ENCODE measurements at regions not wholly inside any gene's neighbourhood (a gene's known extent, or its start where the extent isn't known, plus 50 kb on each side); places are given as distances from the start of the nearest gene placed in this dataset.

GRCh38 chr11:122189229-122189628, 73.2 kb upstream of the BLID start:
- peaks cover 0 to 17% (median 0%) of the 10 kb centered on the region in 3 donors for H3K9me3 ChIP-seq

GRCh38 chr11:122187373-122188165, 71.6 kb upstream of the BLID start:
- H3K4me3 ChIP-seq: no peak overlapping the region
- H3K4me1 ChIP-seq: peaks cover 0 to 49% (median 5%) of the 10 kb centered on the region in 3 donors
- H3K36me3 ChIP-seq: no peaks in the 10 kb centered on the region
- TF ChIP-seq EP300 (IDR thresholded peaks at IDR 0.05): no peak
- TF ChIP-seq CTCF (IDR thresholded peaks at IDR 0.05): no peak
- no peak for TF ChIP-seq POLR2AphosphoS5 (IDR thresholded peaks at IDR 0.05)
- TF ChIP-seq POLR2A (IDR thresholded peaks at IDR 0.05): no peak
- 90 to 92% methylated on average over 2 to 5 of the region's 9 CpGs for WGBS, 2 donors (ENCODE audit: low coverage in 1 of 2)
- peak overlapping the region in 3 of 4 donors; percentile 3 to 81 (median 79) for H3K27ac ChIP-seq
- ATAC-seq: no peak
- no peaks in the 10 kb centered on the region for H3K27me3 ChIP-seq
- peaks cover 0 to 17% (median 0%) of the 10 kb centered on the region in 3 donors for H3K9me3 ChIP-seq

More at GRCh38 chr11:122189229-122189628, 73.2 kb upstream of the BLID start:
- Histone ChIP-seq H3K36me3 (no peaks in the 10 kb centered on the region), H3K27ac (peak overlapping the region; percentile 79 to 89 (median 83)), H3K4me1 (peaks cover 0 to 65% (median 5%) of the 10 kb centered on the region in 3 donors), H3K4me3 (no peak overlapping the region), H3K27me3 (no peaks in the 10 kb centered on the region)
- TF ChIP-seq POLR2AphosphoS5 (IDR thresholded peaks at IDR 0.05) (peak; percentile 97), POLR2A (IDR thresholded peaks at IDR 0.05) (no peak), CTCF (IDR thresholded peaks at IDR 0.05) (peak in 1 of 4 experiments; percentile 18)
- ATAC-seq: peak; percentile 85
- 18 to 22% methylated on average over 2 of the region's 2 CpGs for WGBS, 2 donors (ENCODE audit: low coverage in 1 of 2)

DNA sequence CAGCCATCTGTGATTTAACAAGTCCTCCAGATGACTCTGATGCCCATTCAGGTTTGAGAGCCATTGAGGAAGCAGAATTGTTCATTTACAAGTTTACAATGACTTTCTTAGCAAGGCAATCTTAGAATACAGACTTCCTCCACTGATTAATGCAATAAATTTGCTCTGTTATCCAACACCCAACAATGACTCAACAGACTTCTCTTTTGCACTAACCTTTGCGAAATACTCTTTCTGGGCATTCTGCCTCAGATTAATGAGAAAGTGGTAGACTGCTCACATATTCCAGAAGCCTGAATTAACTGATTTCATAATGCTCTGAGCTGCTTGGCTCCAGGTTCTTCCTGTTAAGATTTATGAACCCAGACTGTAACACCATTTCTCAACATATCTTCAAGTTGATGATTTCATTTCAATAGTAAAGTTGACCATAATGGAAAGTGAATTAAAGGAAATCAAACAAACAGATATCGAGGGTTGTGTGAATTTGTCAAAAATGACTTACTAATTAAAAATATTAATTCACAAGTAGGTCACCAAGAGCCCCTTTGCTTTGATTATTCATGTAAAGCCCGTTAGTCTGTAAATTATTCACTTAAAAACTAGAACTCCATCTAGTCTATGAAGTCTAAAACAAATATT, 70.5 kb upstream of the BLID start:
- Histone ChIP-seq H3K27me3 (no peaks in the 10 kb centered on the region), H3K27ac (peak overlapping the region in 3 of 4 donors; percentile 6 to 45 (median 11)), H3K36me3 (no peaks in the 10 kb centered on the region), H3K4me1 (peaks cover 0 to 46% (median 5%) of the 10 kb centered on the region in 3 donors), H3K9me3 (peaks cover 0 to 17% (median 0%) of the 10 kb centered on the region in 3 donors), H3K4me3 (no peak overlapping the region)
- TF ChIP-seq CTCF (IDR thresholded peaks at IDR 0.05) (no peak), POLR2AphosphoS5 (IDR thresholded peaks at IDR 0.05) (peak; percentile 93)
- ATAC-seq: peak; percentile 85
- 46 to 68% methylated on average over 3 of the region's 3 CpGs for WGBS, 2 donors (ENCODE audit: low coverage in 1 of 2)

- no peak for ATAC-seq
- Histone ChIP-seq H3K9me3 (peaks cover 0 to 17% (median 0%) of the 10 kb centered on the region in 3 donors), H3K27me3 (no peaks in the 10 kb centered on the region), H3K27ac (no peak overlapping the region), H3K4me3 (no peak overlapping the region), H3K4me1 (peaks cover 11 to 48% (median 17%) of the 10 kb centered on the region in 3 donors), H3K36me3 (no peaks in the 10 kb centered on the region)
- no peak for TF ChIP-seq CTCF (IDR thresholded peaks at IDR 0.05)
- TF ChIP-seq POLR2AphosphoS5 (IDR thresholded peaks at IDR 0.05): no peak
- no peak for TF ChIP-seq POLR2A (IDR thresholded peaks at IDR 0.05)
- TF ChIP-seq EP300 (IDR thresholded peaks at IDR 0.05): no peak
These were observed 67.9 kb upstream of the BLID start for GRCh38 chr11:122183933-122184332.
